SK-N-MC (cell line): ENCODE measurements at regions not wholly inside any gene's neighbourhood (a gene's known extent, or its start where the extent isn't known, plus 50 kb on each side); places are given as distances from the start of the nearest gene placed in this dataset.

Source experiments
- EZH2 ChIP-seq: fragments of 200-600 bp; sonication (generic); IDR thresholded peaks from one replicate; pipeline ENCODE4 v1.6.1; 2017; ENCODE audit warnings: antibody characterized with exemption
- FOXP2 ChIP-seq: optimal IDR thresholded peaks from 2 replicates; pipeline ENCODE3; 2011; ENCODE audit warnings: mild to moderate bottlenecking, moderate library complexity; ENCODE audit not compliant: insufficient read depth; ENCODE audit errors: extremely low read length, control extremely low read depth
- POLR2AphosphoS5 ChIP-seq: IDR thresholded peaks from 2 replicates; pipeline ENCODE4 v1.6.1; 2012; ENCODE audit warnings: mild to moderate bottlenecking, low read depth, low read length, borderline replicate concordance

GRCh38 chr14:97970222-97970621, 1173.0 kb downstream of the VRK1 start:
- no peak for TF ChIP-seq EZH2
- TF ChIP-seq POLR2AphosphoS5, result no peak
- no peak for TF ChIP-seq FOXP2
